H1 (cell line): ENCODE measurements at regions not wholly inside any gene's neighbourhood (a gene's known extent, or its start where the extent isn't known, plus 50 kb on each side); places are given as distances from the start of the nearest gene placed in this dataset.
A peak's percentile ranks its signal among the peaks of the same experiment; 100 is the strongest.

Experiments used
- CTCF ChIA-PET: fragments of 300-600 bp; sonication (Branson Sonifier 250); formaldehyde crosslinking; loops from one replicate; lab custom pipeline; 2021; ENCODE audit not compliant: partially characterized antibody; lab: Charles Lee
- POLR2A ChIA-PET: fragments of 300-600 bp; sonication (Branson Sonifier 250); formaldehyde crosslinking; loops from one replicate; lab custom pipeline; 2021; ENCODE audit warnings: inconsistent platforms; ENCODE audit not compliant: partially characterized antibody; lab: Charles Lee
- DNase-seq, 2 experiments: peaks; one replicate each; pipeline versions ENCODE4 v3.0.0 to v3.0.0-alpha.2; 2010 to 2022; ENCODE audit warnings: low spot score in 2 of 2, low read depth in 1 of 2, mixed read lengths in 1 of 2
- FAIRE-seq: peaks from 2 replicates; lab custom pipeline; 2011; peaks lifted over from hg19 to GRCh38; lab: Jason Lieb, UNC
- H2AFZ ChIP-seq: 2 replicates; pipeline ENCODE4 v1.8.1; 2012; ENCODE audit warnings: low read length, inconsistent platforms
- H2AK5ac ChIP-seq: 2 replicates; pipeline ENCODE4 v1.6.1; 2013; ENCODE audit warnings: low read depth, low read length
- H2BK120ac ChIP-seq: replicated peaks from 2 replicates; pipeline ENCODE3; 2013; ENCODE audit warnings: low read depth, low read length, inconsistent platforms
- H2BK12ac ChIP-seq: 2 replicates; pipeline ENCODE4 v1.6.1; 2013; ENCODE audit warnings: low read depth, low read length
- H2BK15ac ChIP-seq: 2 replicates; pipeline ENCODE4 v1.6.1; 2013; ENCODE audit warnings: low read length
- H2BK20ac ChIP-seq: 2 replicates; pipeline ENCODE4 v1.6.1; 2013; ENCODE audit warnings: low read length
- H2BK5ac ChIP-seq: 2 replicates; pipeline ENCODE4 v1.6.1; 2013; ENCODE audit warnings: low read depth, low read length
- H3K14ac ChIP-seq: 2 replicates; pipeline ENCODE4 v1.6.1; 2013; ENCODE audit warnings: inconsistent platforms; ENCODE audit not compliant: insufficient read length
- H3K18ac ChIP-seq: 2 replicates; pipeline ENCODE4 v1.6.1; 2013; ENCODE audit warnings: low read length; ENCODE audit errors: extremely low read depth
- H3K23ac ChIP-seq: 2 replicates; pipeline ENCODE4 v1.6.1; 2013; ENCODE audit warnings: inconsistent platforms; ENCODE audit not compliant: insufficient read length
- H3K23me2 ChIP-seq: 2 replicates; pipeline ENCODE4 v1.6.1; 2013; ENCODE audit warnings: low read depth, low read length
- H3K27ac ChIP-seq: 2 replicates; pipeline ENCODE4 v1.6.1; 2011; ENCODE audit warnings: low read depth, low read length, inconsistent platforms
- H3K27me3 ChIP-seq, 4 experiments: replicated peaks in 1 of 4; 1 replicate in 1 of 4; 2 replicates in 3 of 4; pipeline versions ENCODE4 v1.6.1 to v1.8.1; 2011 to 2013; ENCODE audit warnings: low read length in 3 of 4, mild to moderate bottlenecking in 3 of 4, inconsistent platforms in 2 of 4, mixed read lengths in 2 of 4, moderate library complexity in 1 of 4; ENCODE audit not compliant: control insufficient read depth in 3 of 4, insufficient read depth in 3 of 4; ENCODE audit errors: extremely low read depth in 1 of 4
- H3K36me3 ChIP-seq, 4 experiments: 2 replicates each; pipeline versions ENCODE4 v1.6.1 to v1.8.1; 2011 to 2013; ENCODE audit warnings: mild to moderate bottlenecking in 4 of 4, low read length in 3 of 4, moderate library complexity in 2 of 4, control low read depth in 1 of 4, inconsistent platforms in 1 of 4; ENCODE audit not compliant: insufficient read depth in 4 of 4, control insufficient read depth in 2 of 4
- H3K4ac ChIP-seq: replicated peaks from 2 replicates; pipeline ENCODE3; 2013; ENCODE audit warnings: low read length, low read depth, mixed read lengths, inconsistent platforms; ENCODE audit not compliant: insufficient read length
- H3K4me1 ChIP-seq, 4 experiments: replicated peaks in 1 of 4; 1 replicate in 1 of 4; 2 replicates in 3 of 4; pipeline versions ENCODE4 v1.6.1 to v1.8.1; 2011 to 2013; ENCODE audit warnings: low read length in 3 of 4, inconsistent platforms in 2 of 4, mixed read lengths in 1 of 4; ENCODE audit not compliant: insufficient read depth in 4 of 4, control insufficient read depth in 3 of 4
- H3K4me2 ChIP-seq, 2 experiments: 2 replicates each; pipeline versions ENCODE4 v1.6.1 to v1.8.1; 2011 to 2013; ENCODE audit warnings: low read depth in 2 of 2, low read length in 2 of 2, control low read depth in 1 of 2, inconsistent platforms in 1 of 2, mild to moderate bottlenecking in 1 of 2; ENCODE audit not compliant: insufficient read depth in 1 of 2
- H3K4me3 ChIP-seq, 4 experiments: fragments of 200-600, 300-600 bp in 1 of 4; sonication (generic), shearing (Covaris generic), sonication (Bioruptor Twin) in 1 of 4; 2 replicates each; pipeline versions ENCODE4 v1.5.1 to v1.8.1; 2011 to 2016; ENCODE audit warnings: low read length in 4 of 4, low read depth in 3 of 4, control low read depth in 2 of 4, inconsistent platforms in 2 of 4, mild to moderate bottlenecking in 2 of 4, mixed read lengths in 1 of 4, moderate library complexity in 1 of 4; ENCODE audit not compliant: insufficient read depth in 2 of 4; ENCODE audit errors: extremely low read depth in 1 of 4
- H3K56ac ChIP-seq: replicated peaks from 2 replicates; pipeline ENCODE3; 2013; ENCODE audit warnings: low read depth, mild to moderate bottlenecking, mixed read lengths, low read length, inconsistent platforms; ENCODE audit not compliant: insufficient read length
- H3K79me1 ChIP-seq: 2 replicates; pipeline ENCODE4 v1.6.1; 2013; ENCODE audit warnings: low read depth, low read length, control low read depth
- H3K79me2 ChIP-seq, 2 experiments: 2 replicates each; pipeline versions ENCODE4 v1.6.1 to v1.8.1; 2012 to 2013; ENCODE audit warnings: low read length in 2 of 2, mild to moderate bottlenecking in 2 of 2, inconsistent platforms in 1 of 2; ENCODE audit not compliant: insufficient read depth in 2 of 2, control insufficient read depth in 1 of 2
- H3K9ac ChIP-seq, 4 experiments: replicated peaks in 1 of 4; 1 replicate in 1 of 4; 2 replicates in 3 of 4; pipeline versions ENCODE4 v1.6.1 to v1.8.1; 2011 to 2013; ENCODE audit warnings: low read depth in 3 of 4, low read length in 3 of 4, control low read depth in 2 of 4, mild to moderate bottlenecking in 2 of 4, moderate library complexity in 2 of 4, inconsistent platforms in 1 of 4; ENCODE audit errors: extremely low read depth in 1 of 4
- H3K9me3 ChIP-seq, 2 experiments: 2 replicates each; pipeline versions ENCODE4 v1.6.1 to v1.8.1; 2012 to 2013; ENCODE audit warnings: mild to moderate bottlenecking in 2 of 2, moderate library complexity in 2 of 2, control low read depth in 1 of 2, inconsistent platforms in 1 of 2, low read depth in 1 of 2, low read length in 1 of 2, mixed read lengths in 1 of 2; ENCODE audit not compliant: insufficient read depth in 2 of 2
- H4K20me1 ChIP-seq, 2 experiments: replicated peaks in 1 of 2; 2 replicates each; pipeline versions ENCODE3 to v1.8.1; 2011 to 2013; ENCODE audit warnings: inconsistent platforms in 2 of 2, low read length in 2 of 2, mild to moderate bottlenecking in 1 of 2; ENCODE audit not compliant: insufficient read depth in 2 of 2, control insufficient read depth in 1 of 2
- H4K5ac ChIP-seq: 2 replicates; pipeline ENCODE4 v1.6.1; 2013; ENCODE audit warnings: low read length, low read depth, mixed read lengths, inconsistent platforms; ENCODE audit not compliant: insufficient read length
- H4K8ac ChIP-seq: 2 replicates; pipeline ENCODE4 v1.8.0; 2013; ENCODE audit warnings: mild to moderate bottlenecking, moderate library complexity, low read length, inconsistent platforms; ENCODE audit not compliant: insufficient read depth; ENCODE audit errors: extremely low read depth
- H4K91ac ChIP-seq: replicated peaks from 2 replicates; pipeline ENCODE3; 2013; ENCODE audit warnings: low read length, mixed read lengths, inconsistent platforms; ENCODE audit not compliant: insufficient read length
- CTCF ChIP-seq, 3 experiments: IDR thresholded peaks; 1 replicate in 2 of 3; 2 replicates in 1 of 3; pipeline versions ENCODE4 v1.5.1 to v1.6.1; 2011; ENCODE audit warnings: low read length in 3 of 3, mild to moderate bottlenecking in 3 of 3, inconsistent platforms in 2 of 3, low read depth in 1 of 3, moderate library complexity in 1 of 3; ENCODE audit not compliant: insufficient read depth in 1 of 3; ENCODE audit errors: control extremely low read depth in 1 of 3
- HDAC2 ChIP-seq, 2 experiments: fragments of 300-600 bp in 1 of 2; sonication (generic) in 1 of 2; IDR thresholded peaks; 2 replicates each; pipeline ENCODE4 v1.6.1; 2011 to 2012; ENCODE audit warnings: low read depth in 2 of 2, low read length in 2 of 2, mild to moderate bottlenecking in 2 of 2, moderate library complexity in 2 of 2, borderline replicate concordance in 1 of 2, inconsistent platforms in 1 of 2
- JUND ChIP-seq: IDR thresholded peaks from 2 replicates; pipeline ENCODE4 v1.6.1; 2011; ENCODE audit warnings: mild to moderate bottlenecking, improper control_type of control experiment, low read length
- NRF1 ChIP-seq: IDR thresholded peaks from 2 replicates; pipeline ENCODE4 v1.6.1; 2011; ENCODE audit warnings: mild to moderate bottlenecking, low read depth, low read length, improper control_type of control experiment
- RAD21 ChIP-seq, 2 experiments: IDR thresholded peaks in 1 of 2; conservative IDR thresholded peaks in 1 of 2; 2 replicates each; pipeline ENCODE4 v1.6.1; 2011; ENCODE audit warnings: low read depth in 2 of 2, low read length in 2 of 2, improper control_type of control experiment in 1 of 2, inconsistent platforms in 1 of 2, mild to moderate bottlenecking in 1 of 2, moderate library complexity in 1 of 2
- RFX5 ChIP-seq: IDR thresholded peaks from 2 replicates; pipeline ENCODE4 v1.6.1; 2011; ENCODE audit warnings: low read depth, low read length, improper control_type of control experiment, borderline replicate concordance
- SP1 ChIP-seq: IDR thresholded peaks from 2 replicates; pipeline ENCODE4 v1.6.1; 2011; ENCODE audit warnings: low read depth, low read length
- SUZ12 ChIP-seq: fragments of 200-600 bp; sonication (generic); IDR thresholded peaks from 2 replicates; pipeline ENCODE4 v1.6.1; 2012; ENCODE audit warnings: mild to moderate bottlenecking, inconsistent platforms, low read length, moderate library complexity, mixed read lengths
- TAF7 ChIP-seq: optimal IDR thresholded peaks from 2 replicates; pipeline ENCODE3; 2011; ENCODE audit warnings: low read depth, mild to moderate bottlenecking, inconsistent platforms, low read length, moderate library complexity, borderline replicate concordance
- ZNF274 ChIP-seq: IDR thresholded peaks from 2 replicates; pipeline ENCODE4 v1.7.0; 2012; ENCODE audit warnings: low read length, borderline replicate concordance; ENCODE audit errors: extremely low read depth
- WGBS, 2 experiments: shearing (Covaris generic) in 1 of 2; methylation state at CpG; one replicate each; pipeline versions ENCODE4 v1.1.6 to v1.1.7; 2013 to 2015; ENCODE audit warnings: low lambda C conversion rate in 2 of 2, mixed read lengths in 2 of 2, inconsistent platforms in 1 of 2, low coverage in 1 of 2, missing lambda C conversion rate in 1 of 2; ENCODE audit not compliant: insufficient replicate concordance in 2 of 2, insufficient coverage in 1 of 2, insufficient read length in 1 of 2; ENCODE audit errors: extremely low coverage in 1 of 2, missing lambda C conversion rate in 1 of 2; 5-methylcytosine and 5-hydroxymethylcytosine counted together

- Histone ChIP-seq H3K4ac (no peak overlapping the region), H3K4me2 (no peak overlapping the region), H2BK15ac (no peak overlapping the region), H2AFZ (0 out of 2 replicates have a peak overlapping the region, but pooled peaks have one; percentile 10), H3K23ac (no peak overlapping the region), H3K4me3 (no peak overlapping the region), H3K14ac (no peak overlapping the region), H3K23me2 (no peaks in the 10 kb centered on the region), H3K56ac (no peak overlapping the region), H4K20me1 (no peaks in the 10 kb centered on the region), H3K9me3 (peaks cover 2 to 6% of the 10 kb centered on the region in 2 experiments), H3K27me3 (no peaks in the 10 kb centered on the region), H2BK120ac (no peak overlapping the region), H3K9ac (no peak overlapping the region), H3K27ac (no peak overlapping the region), H3K18ac (no peak overlapping the region), H3K36me3 (no peaks in the 10 kb centered on the region), H3K79me1 (no peaks in the 10 kb centered on the region), H2AK5ac (no peak overlapping the region), H3K4me1 (peaks cover 0 to 2% (median 0%) of the 10 kb centered on the region in 4 experiments; a peak in 2 of 7 replicates), H4K5ac (no peak overlapping the region), H4K8ac (no peak overlapping the region), H3K79me2 (no peaks in the 10 kb centered on the region), H2BK5ac (no peak overlapping the region), H4K91ac (no peak overlapping the region), H2BK12ac (no peak overlapping the region), H2BK20ac (no peak overlapping the region)
- DNase-seq = no peak
- ChIA-PET POLR2A (no interaction called here), CTCF (interaction anchor here (0.6 kb wide), 1 partner anchor 205 kb away, joined by 4 read pairs; no protein-coding TSS in a partner anchor)
- 92% methylated on average over 3 of the region's 3 CpGs; no CpG with 5 or more reads in 1 of the 2 experiments for WGBS, 2 experiments
- no peak for FAIRE-seq
- TF ChIP-seq ZNF274 (no peak), CTCF (IDR thresholded peaks at IDR 0.05; ENCODE audit: control extremely low read depth in 1 of 3, insufficient read depth in 1 of 3, low read depth in 1 of 3, low read length in 3 of 3) (no peak), SUZ12 (no peak), RFX5 (no peak), RAD21 (IDR thresholded peaks at IDR 0.05 in 1 of 2, conservative IDR thresholded peaks at IDR 0.05 in 1 of 2; ENCODE audit: low read depth in 2 of 2, low read length in 2 of 2) (no peak), JUND (no peak), HDAC2 (IDR thresholded peaks at IDR 0.05; ENCODE audit: borderline replicate concordance in 1 of 2, low read depth in 2 of 2, low read length in 2 of 2) (no peak), TAF7 (no peak), SP1 (no peak), NRF1 (no peak)
Observed at GRCh38 chr20:24357177-24357576, 112.3 kb upstream of the SYNDIG1 start.
